CD14-positive monocyte (primary cell): ENCODE measurements at regions not wholly inside any gene's neighbourhood (a gene's known extent, or its start where the extent isn't known, plus 50 kb on each side); places are given as distances from the start of the nearest gene placed in this dataset.

ENCODE experiments used
- DNase-seq, 3 donors: peaks; one replicate each; pipeline ENCODE4 v3.0.0-alpha.2; 2011 to 2022
- H2AFZ ChIP-seq: 2 replicates; pipeline ENCODE4 v1.6.0; 2012; ENCODE audit warnings: mild to moderate bottlenecking, low read depth, low read length, inconsistent platforms; ENCODE audit not compliant: insufficient read depth, poor library complexity, severe bottlenecking
- H3K27ac ChIP-seq, 2 donors: 1 replicate in 1 of 2; 2 replicates in 1 of 2; pipeline ENCODE4 v1.5.1; 2012 to 2013; ENCODE audit warnings: low read length in 2 of 2, control low read depth in 1 of 2, inconsistent platforms in 1 of 2, low read depth in 1 of 2, mild to moderate bottlenecking in 1 of 2
- H3K27me3 ChIP-seq, 2 donors: one replicate each; pipeline versions ENCODE4 v1.6.0 to v1.6.1; 2011 to 2013; ENCODE audit warnings: low read length in 2 of 2; ENCODE audit not compliant: control insufficient read depth in 2 of 2, insufficient read depth in 2 of 2
- H3K36me3 ChIP-seq, 2 donors: replicated peaks in 1 of 2; 1 replicate in 1 of 2; 2 replicates in 1 of 2; pipeline versions ENCODE4 v1.5.1 to v1.6.1; 2012 to 2013; ENCODE audit warnings: low read length in 2 of 2, control low read depth in 1 of 2, inconsistent platforms in 1 of 2, mild to moderate bottlenecking in 1 of 2; ENCODE audit not compliant: insufficient read depth in 2 of 2, control insufficient read depth in 1 of 2
- H3K4me1 ChIP-seq, 2 donors: 1 replicate in 1 of 2; 2 replicates in 1 of 2; pipeline versions ENCODE4 v1.5.1 to v1.6.1; 2012 to 2013; ENCODE audit warnings: low read length in 2 of 2, control low read depth in 1 of 2, inconsistent platforms in 1 of 2, mild to moderate bottlenecking in 1 of 2, moderate library complexity in 1 of 2; ENCODE audit not compliant: insufficient read depth in 2 of 2, control insufficient read depth in 1 of 2
- H3K4me2 ChIP-seq: replicated peaks from 2 replicates; pipeline ENCODE3; 2012; ENCODE audit warnings: low read length, moderate library complexity, mild to moderate bottlenecking; ENCODE audit not compliant: poor library complexity, severe bottlenecking; ENCODE audit errors: extremely low read depth
- H3K4me3 ChIP-seq, 3 experiments: fragments of 200-600 bp in 1 of 3; sonication (generic) in 1 of 3; replicated peaks in 1 of 3; 1 replicate in 2 of 3; 2 replicates in 1 of 3; pipeline ENCODE4 v1.5.1; 2011 to 2013; ENCODE audit warnings: low read length in 3 of 3, mild to moderate bottlenecking in 3 of 3, control low read depth in 2 of 3, low read depth in 2 of 3, inconsistent platforms in 1 of 3, moderate library complexity in 1 of 3
- H3K79me2 ChIP-seq: 2 replicates; pipeline ENCODE4 v1.6.0; 2012; ENCODE audit warnings: mild to moderate bottlenecking, control low read depth, inconsistent platforms, low read length, moderate library complexity; ENCODE audit not compliant: insufficient read depth
- H3K9ac ChIP-seq: 2 replicates; pipeline ENCODE4 v1.6.0; 2017; ENCODE audit warnings: low read length, mild to moderate bottlenecking; ENCODE audit not compliant: insufficient read depth, poor library complexity, severe bottlenecking
- H3K9me3 ChIP-seq, 2 donors: replicated peaks in 1 of 2; 1 replicate in 1 of 2; 2 replicates in 1 of 2; pipeline versions ENCODE4 v1.5.1 to v1.6.1; 2012 to 2013; ENCODE audit warnings: low read length in 2 of 2, control low read depth in 1 of 2; ENCODE audit not compliant: control insufficient read depth in 1 of 2, insufficient read depth in 1 of 2
- H4K20me1 ChIP-seq: 2 replicates; pipeline ENCODE4 v1.6.0; 2012; ENCODE audit warnings: mild to moderate bottlenecking, low read length, control low read depth, moderate library complexity; ENCODE audit not compliant: insufficient read depth
- H3K27ac Mint-ChIP-seq, 7 donors: one replicate each; pipeline ENCODE4 v1.8.0; 2020; ENCODE audit warnings: mild to moderate bottlenecking in 7 of 7, mixed read lengths in 7 of 7, moderate library complexity in 6 of 7, inconsistent platforms in 2 of 7
- H3K27me3 Mint-ChIP-seq, 3 donors: one replicate each; pipeline ENCODE4 v1.8.0; 2021 to 2022; ENCODE audit warnings: low read depth in 3 of 3, mild to moderate bottlenecking in 3 of 3, mixed read lengths in 3 of 3, moderate library complexity in 3 of 3, inconsistent platforms in 1 of 3
- H3K36me3 Mint-ChIP-seq, 2 donors: one replicate each; pipeline ENCODE4 v1.8.0; 2020; ENCODE audit warnings: mixed read lengths in 2 of 2, inconsistent platforms in 1 of 2, mild to moderate bottlenecking in 1 of 2
- H3K4me1 Mint-ChIP-seq: one replicate; pipeline ENCODE4 v1.8.0; 2020; ENCODE audit warnings: mild to moderate bottlenecking, mixed read lengths
- H3K4me3 Mint-ChIP-seq, 2 donors: one replicate each; pipeline ENCODE4 v1.8.0; 2020; ENCODE audit warnings: mild to moderate bottlenecking in 2 of 2, mixed read lengths in 2 of 2, moderate library complexity in 1 of 2
- H3K9me3 Mint-ChIP-seq, 7 donors: one replicate each; pipeline ENCODE4 v1.8.0; 2020 to 2022; ENCODE audit warnings: mixed read lengths in 7 of 7, mild to moderate bottlenecking in 6 of 7, moderate library complexity in 6 of 7, inconsistent platforms in 2 of 7
- CTCF ChIP-seq: fragments of 200-600 bp; IDR thresholded peaks from one replicate; pipeline ENCODE4 v1.8.0; 2022; ENCODE audit warnings: antibody characterized with exemption, mild to moderate bottlenecking
- WGBS: methylation state at CpG from one replicate; pipeline ENCODE4 v1.1.5; 2013; ENCODE audit warnings: missing lambda C conversion rate; ENCODE audit not compliant: insufficient coverage; 5-methylcytosine and 5-hydroxymethylcytosine counted together
- intact Hi-C, 2 donors: fragments of 100-400 bp; cut with micrococcal nuclease; formaldehyde crosslinking; loops; one replicate each; pipeline versions ENCODE4 v1.15.0 to v1.15.1; 2023

- Histone ChIP-seq H3K27me3 (no peaks in the 10 kb centered on the region), H4K20me1 (no peaks in the 10 kb centered on the region), H3K27ac (no peak overlapping the region), H3K79me2 (no peaks in the 10 kb centered on the region), H3K4me3 (no peak overlapping the region), H3K9me3 (no peaks in the 10 kb centered on the region), H3K36me3 (no peaks in the 10 kb centered on the region), H3K9ac (no peak overlapping the region), H3K4me2 (no peak overlapping the region), H2AFZ (no peak overlapping the region), H3K4me1 (peaks cover 1 to 3% of the 10 kb centered on the region in 2 donors)
- no peak for DNase-seq
- no peak for TF ChIP-seq CTCF
- H3K27ac Mint-ChIP-seq, result no peak overlapping the region
- intact Hi-C loops, result no loop called here
- WGBS, result 84% methylated on average over 3 of the region's 5 CpGs
- H3K36me3 Mint-ChIP-seq, result no peaks in the 10 kb centered on the region
- H3K9me3 Mint-ChIP-seq, result peaks cover 0 to 3% (median 0%) of the 10 kb centered on the region in 7 donors
- no peak overlapping the region for H3K4me3 Mint-ChIP-seq
- peaks cover under 1% of the 10 kb centered on the region for H3K4me1 Mint-ChIP-seq
- peaks cover 9 to 19% (median 9%) of the 10 kb centered on the region in 3 donors for H3K27me3 Mint-ChIP-seq
Measured at GRCh38 chr1:38340409-38340808, 293.8 kb upstream of the POU3F1 start.

- Histone ChIP-seq H3K4me1 (peaks cover 13 to 14% of the 10 kb centered on the region in 2 donors), H3K9ac (no peak overlapping the region), H3K4me2 (no peak overlapping the region), H4K20me1 (no peaks in the 10 kb centered on the region), H3K36me3 (no peaks in the 10 kb centered on the region), H2AFZ (no peak overlapping the region), H3K27me3 (no peaks in the 10 kb centered on the region), H3K27ac (no peak overlapping the region), H3K4me3 (no peak overlapping the region), H3K79me2 (no peaks in the 10 kb centered on the region), H3K9me3 (no peaks in the 10 kb centered on the region)
- H3K4me1 Mint-ChIP-seq, result peaks cover 13% of the 10 kb centered on the region
- peaks cover 8 to 13% (median 9%) of the 10 kb centered on the region in 3 donors for H3K27me3 Mint-ChIP-seq
- H3K36me3 Mint-ChIP-seq, result no peaks in the 10 kb centered on the region
- H3K27ac Mint-ChIP-seq, result no peak overlapping the region
- DNase-seq, result no peak
- TF ChIP-seq CTCF, result no peak
- intact Hi-C loops, result no loop called here
- 78% methylated on average over 1 of the region's 5 CpGs for WGBS
- peaks cover 0 to 3% (median 1%) of the 10 kb centered on the region in 7 donors for H3K9me3 Mint-ChIP-seq
- no peak overlapping the region for H3K4me3 Mint-ChIP-seq
Measured at GRCh38 chr1:38337711-38338110, 291.1 kb upstream of the POU3F1 start.
